Stimulated activated CD8-positive, alpha-beta memory T cell treated with anti-CD3 and anti-CD28 coated beads, Interleukin-15, amount 100 ng/mL, for 1 hour (primary cell): ENCODE measurements at regions not wholly inside any gene's neighbourhood (a gene's known extent, or its start where the extent isn't known, plus 50 kb on each side); places are given as distances from the start of the nearest gene placed in this dataset.
"Not testable (repeated sequence)": the region's sequence is repeated elsewhere in the genome, so short reads cannot be mapped to it uniquely, and the experiment has no call there.

Experiments used
- DNase-seq: peaks from one replicate; pipeline ENCODE4 v3.0.0-alpha.2; 2020; ENCODE audit warnings: low read depth

GRCh38 chr12:14213542-14213941 lies 151.9 kb upstream of the ATF7IP start:
- no peak for DNase-seq

- no peak for DNase-seq
Observed at GRCh38 chr12:14214495-14214894, 151.0 kb upstream of the ATF7IP start.

GRCh38 chr12:14215949-14216348 lies 149.5 kb upstream of the ATF7IP start:
- not testable (repeated sequence) for DNase-seq

- DNase-seq: no peak
Observed at GRCh38 chr12:14216405-14217294, 148.8 kb upstream of the ATF7IP start.

GRCh38 chr12:14219156-14219555 lies 146.3 kb upstream of the ATF7IP start:
- no peak for DNase-seq

- not testable (repeated sequence) for DNase-seq
Observed at GRCh38 chr12:14219670-14220069, 145.8 kb upstream of the ATF7IP start.

GRCh38 chr12:14225064-14225463 lies 140.4 kb upstream of the ATF7IP start:
- no peak for DNase-seq

GRCh38 chr12:14235176-14235575 lies 130.3 kb upstream of the ATF7IP start:
- not testable (repeated sequence) for DNase-seq

- DNase-seq: not testable (repeated sequence)
Observed at GRCh38 chr12:14236641-14237040, 128.8 kb upstream of the ATF7IP start.

- no peak for DNase-seq
Observed at GRCh38 chr12:14238221-14238792, 127.2 kb upstream of the ATF7IP start.

- no peak for DNase-seq
Observed at GRCh38 chr12:14239350-14239934, 126.0 kb upstream of the ATF7IP start.

GRCh38 chr12:14239935-14240872 lies 125.3 kb upstream of the ATF7IP start:
- no peak for DNase-seq

GRCh38 chr12:14240873-14241220 lies 124.6 kb upstream of the ATF7IP start:
- DNase-seq: no peak

- not testable (repeated sequence) for DNase-seq
Observed at GRCh38 chr12:14242825-14243224, 122.7 kb upstream of the ATF7IP start.

- DNase-seq: no peak
Observed at GRCh38 chr12:14243941-14244340, 121.5 kb upstream of the ATF7IP start.

- DNase-seq: no peak
Observed at GRCh38 chr12:14244876-14245669, 120.4 kb upstream of the ATF7IP start.

GRCh38 chr12:14247166-14247565 lies 118.3 kb upstream of the ATF7IP start:
- DNase-seq: no peak

GRCh38 chr12:14249368-14249767 lies 116.1 kb upstream of the ATF7IP start:
- no peak for DNase-seq

GRCh38 chr12:14252697-14253096 lies 112.8 kb upstream of the ATF7IP start:
- DNase-seq: no peak

- no peak for DNase-seq
Observed at GRCh38 chr12:14253496-14253895, 112.0 kb upstream of the ATF7IP start.

GRCh38 chr12:14254781-14255180 lies 110.7 kb upstream of the ATF7IP start:
- no peak for DNase-seq
